ENCODE measurements at regions not wholly inside any gene's neighbourhood (a gene's known extent, or its start where the extent isn't known, plus 50 kb on each side); places are given as distances from the start of the nearest gene placed in this dataset.

DNA sequence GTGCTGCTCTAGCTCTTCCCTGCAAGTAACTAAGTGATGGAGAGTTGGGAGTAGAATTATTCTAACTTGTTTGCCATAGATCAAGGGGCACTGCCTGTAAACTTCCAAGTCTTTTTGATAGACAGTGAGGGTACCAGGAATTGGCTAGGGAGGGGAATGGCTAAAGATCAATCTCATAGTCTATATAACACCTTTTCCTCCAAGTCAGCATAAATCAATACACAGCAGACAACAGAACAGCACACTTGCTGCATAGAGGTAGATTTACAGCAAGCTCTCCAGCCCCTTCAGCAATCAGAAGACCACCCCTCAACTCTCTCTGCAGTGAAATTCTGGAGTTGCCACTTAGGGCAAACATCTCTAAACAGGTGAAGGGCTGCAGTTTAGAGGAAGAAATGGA, 643.5 kb upstream of the KLF4 start:
- no peaks in the 10 kb centered on the region for H3K9me2 ChIP-seq (ENCODE audit: insufficient read depth)

More for the DNA sequence above, 643.5 kb upstream of the KLF4 start:
- no peaks in the 10 kb centered on the region for H3K79me2 ChIP-seq (ENCODE audit: insufficient read depth, low read length)
- no peaks in the 10 kb centered on the region for H3K27me3 ChIP-seq (ENCODE audit: insufficient read depth, low read length)
- intact Hi-C loops (cut with micrococcal nuclease): no loop called here
- ChIA-PET CTCF (no interaction called here), POLR2A (no interaction called here), RAD21 (ENCODE audit: low non-redundant PET in 1 of 2, low total read pairs in 2 of 2, uncharacterized antibody in 2 of 2, unreplicated experiment in 2 of 2) (no interaction called here)
- H3K4me3 ChIP-seq (replicated peaks in 1 of 2; ENCODE audit: low read depth in 1 of 2, low read length in 2 of 2): no peak overlapping the region
- ATAC-seq: no peak
- H3K4me1 ChIP-seq (ENCODE audit: control insufficient read depth in 1 of 2, insufficient read depth in 2 of 2, low read length in 2 of 2): no peaks in the 10 kb centered on the region
- no peaks in the 10 kb centered on the region for H3K36me3 ChIP-seq (ENCODE audit: control insufficient read depth in 1 of 2, insufficient read depth in 2 of 2, low read length in 2 of 2)
- no peak for DNase-seq (ENCODE audit: low read depth, low spot score)
- no TSS peak for BruUV-seq (replicated peaks)
- H3K9me3 ChIP-seq (ENCODE audit: control insufficient read depth in 1 of 2, insufficient read depth in 1 of 2, low read depth in 1 of 2, low read length in 2 of 2): no peaks in the 10 kb centered on the region
- no peak overlapping the region for H3K9ac ChIP-seq (ENCODE audit: low read length)
- H2AFZ ChIP-seq (ENCODE audit: low read depth, low read length, poor library complexity, severe bottlenecking): no peak overlapping the region
- H4K20me1 ChIP-seq (ENCODE audit: insufficient read depth): no peaks in the 10 kb centered on the region
- no peak for TF ChIP-seq POLR2AphosphoS5 (IDR thresholded peaks at IDR 0.05; ENCODE audit: low read depth, low read length)
- TF ChIP-seq SIN3A (IDR thresholded peaks at IDR 0.05; ENCODE audit: low read depth): no peak
- no peak for TF ChIP-seq EZH2 (IDR thresholded peaks at IDR 0.05)
- TF ChIP-seq, protein P1, sequence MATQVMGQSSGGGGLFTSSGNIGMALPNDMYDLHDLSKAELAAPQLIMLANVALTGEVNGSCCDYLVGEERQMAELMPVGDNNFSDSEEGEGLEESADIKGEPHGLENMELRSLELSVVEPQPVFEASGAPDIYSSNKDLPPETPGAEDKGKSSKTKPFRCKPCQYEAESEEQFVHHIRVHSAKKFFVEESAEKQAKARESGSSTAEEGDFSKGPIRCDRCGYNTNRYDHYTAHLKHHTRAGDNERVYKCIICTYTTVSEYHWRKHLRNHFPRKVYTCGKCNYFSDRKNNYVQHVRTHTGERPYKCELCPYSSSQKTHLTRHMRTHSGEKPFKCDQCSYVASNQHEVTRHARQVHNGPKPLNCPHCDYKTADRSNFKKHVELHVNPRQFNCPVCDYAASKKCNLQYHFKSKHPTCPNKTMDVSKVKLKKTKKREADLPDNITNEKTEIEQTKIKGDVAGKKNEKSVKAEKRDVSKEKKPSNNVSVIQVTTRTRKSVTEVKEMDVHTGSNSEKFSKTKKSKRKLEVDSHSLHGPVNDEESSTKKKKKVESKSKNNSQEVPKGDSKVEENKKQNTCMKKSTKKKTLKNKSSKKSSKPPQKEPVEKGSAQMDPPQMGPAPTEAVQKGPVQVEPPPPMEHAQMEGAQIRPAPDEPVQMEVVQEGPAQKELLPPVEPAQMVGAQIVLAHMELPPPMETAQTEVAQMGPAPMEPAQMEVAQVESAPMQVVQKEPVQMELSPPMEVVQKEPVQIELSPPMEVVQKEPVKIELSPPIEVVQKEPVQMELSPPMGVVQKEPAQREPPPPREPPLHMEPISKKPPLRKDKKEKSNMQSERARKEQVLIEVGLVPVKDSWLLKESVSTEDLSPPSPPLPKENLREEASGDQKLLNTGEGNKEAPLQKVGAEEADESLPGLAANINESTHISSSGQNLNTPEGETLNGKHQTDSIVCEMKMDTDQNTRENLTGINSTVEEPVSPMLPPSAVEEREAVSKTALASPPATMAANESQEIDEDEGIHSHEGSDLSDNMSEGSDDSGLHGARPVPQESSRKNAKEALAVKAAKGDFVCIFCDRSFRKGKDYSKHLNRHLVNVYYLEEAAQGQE (IDR thresholded peaks at IDR 0.05; ENCODE audit: low read depth): no peak
- no peak for TF ChIP-seq CBX3 (IDR thresholded peaks at IDR 0.05; ENCODE audit: low read depth)
- TF ChIP-seq, protein P2, sequence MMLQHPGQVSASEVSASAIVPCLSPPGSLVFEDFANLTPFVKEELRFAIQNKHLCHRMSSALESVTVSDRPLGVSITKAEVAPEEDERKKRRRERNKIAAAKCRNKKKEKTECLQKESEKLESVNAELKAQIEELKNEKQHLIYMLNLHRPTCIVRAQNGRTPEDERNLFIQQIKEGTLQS (IDR thresholded peaks at IDR 0.05): no peak
- TF ChIP-seq SRF (IDR thresholded peaks at IDR 0.05; ENCODE audit: low read depth): no peak
- TF ChIP-seq SP1 (IDR thresholded peaks at IDR 0.05; ENCODE audit: low read depth): no peak
- no peak for TF ChIP-seq ZFX (IDR thresholded peaks at IDR 0.05)
- TF ChIP-seq EGR1 (IDR thresholded peaks at IDR 0.05; ENCODE audit: low read depth): no peak
- no peak for TF ChIP-seq RAD21 (IDR thresholded peaks at IDR 0.05; ENCODE audit: low read depth)
- no peak for TF ChIP-seq CEBPB (IDR thresholded peaks at IDR 0.05; ENCODE audit: low read depth)
- no peak for TF ChIP-seq TCF7L2 (IDR thresholded peaks at IDR 0.05; ENCODE audit: borderline replicate concordance, extremely low read depth, insufficient read depth, insufficient read length)
- no peak overlapping the region for H3K27ac ChIP-seq (ENCODE audit: low read depth, low read length)
- no peak overlapping the region for H3K4me2 ChIP-seq (ENCODE audit: low read length)

All from HCT116 (cell line).